ENCODE measurements at regions not wholly inside any gene's neighbourhood (a gene's known extent, or its start where the extent isn't known, plus 50 kb on each side); places are given as distances from the start of the nearest gene placed in this dataset.

GRCh38 chr13:99892196-99892613, 79.4 kb downstream of the ZIC5 start:
- TF ChIP-seq CTCF (IDR thresholded peaks at IDR 0.05; ENCODE audit: control extremely low read depth in 1 of 3, insufficient read depth in 1 of 3, low read depth in 1 of 3, low read length in 3 of 3) (no peak), EP300 (IDR thresholded peaks at IDR 0.05; ENCODE audit: borderline replicate concordance in 1 of 2, low read depth in 2 of 2, low read length in 2 of 2) (peak in 1 of 2 experiments; percentile 17; a peak in 1 of 3 replicates), TAF7 (optimal IDR thresholded peaks at IDR 0.05; ENCODE audit: borderline replicate concordance, low read depth, low read length) (no peak), POLR2A (IDR thresholded peaks at IDR 0.05; ENCODE audit: control extremely low read depth in 1 of 2, low read depth in 2 of 2, low read length in 2 of 2) (no peak), CEBPB (IDR thresholded peaks at IDR 0.05; ENCODE audit: low read depth, low read length) (no peak), POLR2AphosphoS5 (IDR thresholded peaks at IDR 0.05; ENCODE audit: low read depth, low read length) (no peak; the same call in 1 of the 2 replicates), TAF1 (IDR thresholded peaks at IDR 0.05; ENCODE audit: low read depth, low read length) (no peak), PHF8 (conservative IDR thresholded peaks at IDR 0.05; ENCODE audit: low read depth, low read length) (no peak), MAX (IDR thresholded peaks at IDR 0.05) (peak; percentile 66), TCF12 (IDR thresholded peaks at IDR 0.05; ENCODE audit: low read depth, low read length) (no peak), SP1 (IDR thresholded peaks at IDR 0.05; ENCODE audit: low read depth, low read length) (peak; percentile 73)

All from H1 (cell line).